Peyer's patch (tissue), 4 donors: ENCODE measurements at regions not wholly inside any gene's neighbourhood (a gene's known extent, or its start where the extent isn't known, plus 50 kb on each side); places are given as distances from the start of the nearest gene placed in this dataset.

ENCODE experiments used
- POLR2A ChIP-seq, 2 donors: fragments of 450-650 bp; IDR thresholded peaks; one replicate each; pipeline ENCODE4 v1.5.1; 2017; ENCODE audit warnings: antibody characterized with exemption in 2 of 2, mild to moderate bottlenecking in 2 of 2, moderate library complexity in 2 of 2
- TF ChIP-seq, protein P1 (sequence below), 6 experiments: fragments of 450-650 bp in 4 of 6; fragments of 200-600 bp in 2 of 6; sonication (generic) in 1 of 6; IDR thresholded peaks; one replicate each; pipeline ENCODE4 v1.5.1; 2017 to 2019; ENCODE audit warnings: antibody characterized with exemption in 6 of 6, mild to moderate bottlenecking in 3 of 6, moderate library complexity in 1 of 6

DNA sequence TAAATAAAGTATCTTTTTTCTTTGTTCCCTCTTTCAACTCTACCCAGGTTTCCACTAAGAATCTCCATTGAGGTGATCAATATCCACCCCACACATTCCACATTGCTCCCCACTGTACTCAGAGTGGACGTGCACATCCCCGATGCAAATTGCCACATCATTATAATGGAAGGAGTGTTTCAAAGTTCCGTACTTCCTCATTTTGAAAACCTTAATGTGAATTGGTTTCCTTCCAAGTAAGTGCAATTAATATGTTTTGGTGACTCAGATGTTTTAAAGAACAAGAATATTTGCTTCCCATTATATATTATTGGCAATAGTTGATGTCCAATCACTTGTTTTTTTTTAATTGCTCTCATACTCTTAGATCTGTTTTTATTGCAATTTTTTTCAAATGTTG is 463.6 kb downstream of the HACE1 start:
- TF ChIP-seq, protein P1, sequence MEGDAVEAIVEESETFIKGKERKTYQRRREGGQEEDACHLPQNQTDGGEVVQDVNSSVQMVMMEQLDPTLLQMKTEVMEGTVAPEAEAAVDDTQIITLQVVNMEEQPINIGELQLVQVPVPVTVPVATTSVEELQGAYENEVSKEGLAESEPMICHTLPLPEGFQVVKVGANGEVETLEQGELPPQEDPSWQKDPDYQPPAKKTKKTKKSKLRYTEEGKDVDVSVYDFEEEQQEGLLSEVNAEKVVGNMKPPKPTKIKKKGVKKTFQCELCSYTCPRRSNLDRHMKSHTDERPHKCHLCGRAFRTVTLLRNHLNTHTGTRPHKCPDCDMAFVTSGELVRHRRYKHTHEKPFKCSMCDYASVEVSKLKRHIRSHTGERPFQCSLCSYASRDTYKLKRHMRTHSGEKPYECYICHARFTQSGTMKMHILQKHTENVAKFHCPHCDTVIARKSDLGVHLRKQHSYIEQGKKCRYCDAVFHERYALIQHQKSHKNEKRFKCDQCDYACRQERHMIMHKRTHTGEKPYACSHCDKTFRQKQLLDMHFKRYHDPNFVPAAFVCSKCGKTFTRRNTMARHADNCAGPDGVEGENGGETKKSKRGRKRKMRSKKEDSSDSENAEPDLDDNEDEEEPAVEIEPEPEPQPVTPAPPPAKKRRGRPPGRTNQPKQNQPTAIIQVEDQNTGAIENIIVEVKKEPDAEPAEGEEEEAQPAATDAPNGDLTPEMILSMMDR (IDR thresholded peaks at IDR 0.05) = no peak
- TF ChIP-seq POLR2A (IDR thresholded peaks at IDR 0.05) = no peak
